HepG2 (cell line): ENCODE measurements at regions not wholly inside any gene's neighbourhood (a gene's known extent, or its start where the extent isn't known, plus 50 kb on each side); places are given as distances from the start of the nearest gene placed in this dataset.

Experiments
- ATAC-seq: fragments of 200-7000 bp; cut with Tn5 transposase; 3 replicates; pipeline ENCODE4 v1.9.1; 2020; ENCODE audit warnings: mild to moderate bottlenecking, moderate library complexity
- BruUV-seq: library from RNA; stranded (reverse); fragments of 400-500 nt; replicated peaks from 2 replicates; lab custom pipeline; 2021; lab: Mats Ljungman, UMichigan
- CTCF ChIA-PET: fragments of 300-600 bp; formaldehyde crosslinking; extraction: SDS; loops from one replicate; lab custom pipeline; 2021; ENCODE audit warnings: low total read pairs, inconsistent platforms, low intra/inter-chr PET ratio; lab: Yijun Ruan, JAX
- POLR2A ChIA-PET: fragments of 350-600 bp; sonication (Branson Sonifier 250); formaldehyde crosslinking; loops from one replicate; lab custom pipeline; 2020; ENCODE audit warnings: antibody characterized with exemption, inconsistent platforms; lab: Yijun Ruan, JAX
- DNase-seq: peaks from one replicate; pipeline ENCODE4 v3.0.0-alpha.2; 2015; ENCODE audit warnings: low spot score
- FAIRE-seq: peaks from 3 replicates; lab custom pipeline; 2011; peaks lifted over from hg19 to GRCh38; lab: Jason Lieb, UNC
- H2AFZ ChIP-seq: one replicate; pipeline ENCODE4 v1.6.1; 2011; ENCODE audit warnings: low read length, inconsistent platforms
- H3K27ac ChIP-seq: fragments of 300-600 bp; 3 replicates; pipeline ENCODE4 v1.8.0; 2011; ENCODE audit warnings: mixed run types, mild to moderate bottlenecking, mixed read lengths, low read length, inconsistent platforms; ENCODE audit not compliant: insufficient read depth; ENCODE audit errors: extremely low read length
- H3K27me3 ChIP-seq, 2 experiments: fragments of 200-600 bp in 1 of 2; 2 replicates in 1 of 2; 3 replicates in 1 of 2; pipeline versions ENCODE4 v1.6.0 to v1.8.0; 2011; ENCODE audit warnings: low read length in 2 of 2, mild to moderate bottlenecking in 2 of 2, moderate library complexity in 2 of 2, inconsistent platforms in 1 of 2; ENCODE audit not compliant: insufficient read depth in 2 of 2, control insufficient read depth in 1 of 2
- H3K36me3 ChIP-seq, 2 experiments: fragments of 200-600 bp in 1 of 2; replicated peaks in 1 of 2; 2 replicates in 1 of 2; 3 replicates in 1 of 2; pipeline versions ENCODE4 v1.5.1 to v1.8.0; 2011; ENCODE audit warnings: low read length in 2 of 2, inconsistent platforms in 1 of 2; ENCODE audit not compliant: insufficient read depth in 2 of 2, control insufficient read depth in 1 of 2
- H3K4me1 ChIP-seq: 2 replicates; pipeline ENCODE4 v1.5.1; 2012; ENCODE audit warnings: low read length, inconsistent platforms; ENCODE audit not compliant: insufficient read depth
- H3K4me2 ChIP-seq: 2 replicates; pipeline ENCODE4 v1.6.0; 2011; ENCODE audit warnings: low read depth, low read length, inconsistent platforms
- H3K4me3 ChIP-seq, 3 experiments: fragments of 200-600 bp in 1 of 3; sonication (generic), shearing (Covaris generic) in 1 of 3; replicated peaks in 1 of 3; 2 replicates each; pipeline ENCODE4 v1.5.1; 2011 to 2016; ENCODE audit warnings: low read length in 3 of 3, inconsistent platforms in 2 of 3, low read depth in 2 of 3, mild to moderate bottlenecking in 2 of 3, control low read depth in 1 of 3, mixed read lengths in 1 of 3; ENCODE audit not compliant: insufficient read depth in 1 of 3
- H3K79me2 ChIP-seq: one replicate; pipeline ENCODE4 v1.6.1; 2011; ENCODE audit warnings: low read length, inconsistent platforms; ENCODE audit not compliant: insufficient read depth
- H3K9ac ChIP-seq: 2 replicates; pipeline ENCODE4 v1.6.0; 2011; ENCODE audit warnings: mild to moderate bottlenecking, low read depth, low read length, inconsistent platforms; ENCODE audit not compliant: insufficient read depth
- H3K9me3 ChIP-seq: 2 replicates; pipeline ENCODE4 v1.5.1; 2012; ENCODE audit warnings: mild to moderate bottlenecking, low read length
- H4K20me1 ChIP-seq: 2 replicates; pipeline ENCODE4 v1.6.0; 2011; ENCODE audit warnings: inconsistent platforms, mild to moderate bottlenecking, low read length, moderate library complexity; ENCODE audit not compliant: insufficient read depth
- GATAD2A ChIP-seq: IDR thresholded peaks from 2 replicates; pipeline ENCODE4 v1.6.1; 2016
- REPIN1 ChIP-seq: sonication (generic); formaldehyde crosslinking; IDR thresholded peaks from 2 replicates; pipeline ENCODE4 v1.8.0; 2022; ENCODE audit warnings: missing genetic modification reagents, low read depth, mild to moderate bottlenecking, borderline replicate concordance
- ZNF296 ChIP-seq: sonication (generic); formaldehyde crosslinking; conservative IDR thresholded peaks from 2 replicates; pipeline ENCODE4 v1.5.0; 2020; ENCODE audit warnings: mild to moderate bottlenecking, missing genetic modification reagents
- ZNF543 ChIP-seq: sonication (generic); formaldehyde crosslinking; IDR thresholded peaks from 2 replicates; pipeline ENCODE4 v1.4.0; 2020; ENCODE audit warnings: mild to moderate bottlenecking, missing genetic modification reagents
- ZNF724P ChIP-seq: sonication (generic); formaldehyde crosslinking; IDR thresholded peaks from 2 replicates; pipeline ENCODE4 v1.8.0; 2022; ENCODE audit warnings: missing genetic modification reagents, borderline replicate concordance
- ZNF773 ChIP-seq: sonication (generic); formaldehyde crosslinking; IDR thresholded peaks from 2 replicates; pipeline ENCODE4 v1.4.0; 2020; ENCODE audit warnings: missing genetic modification reagents, borderline replicate concordance
- WGBS: methylation state at CpG from one replicate; pipeline ENCODE4 v1.1.6; 2017; ENCODE audit warnings: low lambda C conversion rate; 5-methylcytosine and 5-hydroxymethylcytosine counted together
- in situ Hi-C: cut with HindIII; loops from 2 replicates; pipeline ENCODE4 v1.10.0; 2017; ENCODE audit warnings: low pct_unique_long_range_greater_than_20kb; ENCODE audit not compliant: extremely low pct_ligation_motif_present
- intact Hi-C: fragments of 100-400 bp; cut with micrococcal nuclease; formaldehyde crosslinking; loops from one replicate; pipeline ENCODE4 v1.10.0; 2022; ENCODE audit not compliant: unreplicated experiment
- TF ChIP-seq, protein P1 (sequence below): IDR thresholded peaks from 2 replicates; pipeline ENCODE4 v1.6.1; 2012; ENCODE audit warnings: low read depth, low read length, improper control_type of control experiment
- TF ChIP-seq, protein P2 (sequence below): sonication (generic); formaldehyde crosslinking; IDR thresholded peaks from 2 replicates; pipeline ENCODE4 v1.8.1; 2022; ENCODE audit warnings: low read depth, mild to moderate bottlenecking, missing genetic modification reagents
- TF ChIP-seq, protein P3 (sequence below): sonication (generic); formaldehyde crosslinking; IDR thresholded peaks from 2 replicates; pipeline ENCODE4 v1.8.1; 2023; ENCODE audit warnings: missing genetic modification reagents, inconsistent platforms, borderline replicate concordance
- TF ChIP-seq, protein P4 (sequence below), 2 experiments: sonication (generic) in 1 of 2; formaldehyde crosslinking in 1 of 2; IDR thresholded peaks; 2 replicates each; pipeline versions ENCODE4 v1.4.0 to v1.6.1; 2016 to 2020; ENCODE audit warnings: borderline replicate concordance in 1 of 2, low read depth in 1 of 2, mild to moderate bottlenecking in 1 of 2, missing genetic modification reagents in 1 of 2

DNA sequence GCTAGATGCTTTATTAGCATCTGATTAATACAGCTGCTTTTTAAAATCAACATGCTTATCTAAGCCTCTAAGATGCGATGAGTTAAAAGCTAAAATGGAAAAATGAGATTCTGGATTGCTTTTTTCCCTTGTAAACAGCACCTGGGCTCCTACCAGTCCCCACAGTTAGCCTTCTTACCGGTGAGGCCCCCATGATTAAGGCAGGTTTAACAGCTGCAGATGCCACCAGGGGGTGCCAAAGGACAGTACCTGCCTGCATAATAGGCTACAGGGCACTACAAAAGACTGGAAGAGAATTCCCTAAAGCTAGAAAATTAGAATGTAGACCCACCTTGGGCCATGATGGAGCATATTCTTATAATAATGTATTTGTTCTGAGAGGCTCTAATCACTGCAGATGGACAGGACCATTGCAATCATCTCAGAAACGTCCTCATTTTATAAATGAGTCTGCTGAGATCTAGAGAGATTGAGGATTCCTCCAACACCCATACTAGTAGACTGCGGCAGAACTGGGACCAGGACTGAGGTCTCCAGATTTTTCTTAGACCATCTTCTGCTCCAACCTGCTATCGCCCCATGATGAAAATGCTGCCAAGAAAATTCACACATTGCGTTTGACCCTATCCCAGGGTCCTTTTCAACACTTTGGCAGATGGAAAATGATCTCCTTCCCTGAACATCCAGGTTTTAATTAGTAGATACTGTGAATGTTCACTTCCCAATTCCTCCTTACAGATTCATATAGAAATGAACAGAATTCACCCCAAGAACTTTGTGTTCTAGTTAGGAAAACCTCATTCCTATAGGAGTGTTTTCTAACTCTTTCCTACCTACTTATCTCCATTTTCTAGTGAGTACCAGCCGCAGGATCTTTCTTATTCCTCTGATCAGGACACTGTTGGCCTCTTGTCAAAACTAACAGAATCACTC is 148.8 kb downstream of the RPS12 start:
- 51% methylated on average over 7 of the region's 7 CpGs for WGBS
- TF ChIP-seq, protein P1, sequence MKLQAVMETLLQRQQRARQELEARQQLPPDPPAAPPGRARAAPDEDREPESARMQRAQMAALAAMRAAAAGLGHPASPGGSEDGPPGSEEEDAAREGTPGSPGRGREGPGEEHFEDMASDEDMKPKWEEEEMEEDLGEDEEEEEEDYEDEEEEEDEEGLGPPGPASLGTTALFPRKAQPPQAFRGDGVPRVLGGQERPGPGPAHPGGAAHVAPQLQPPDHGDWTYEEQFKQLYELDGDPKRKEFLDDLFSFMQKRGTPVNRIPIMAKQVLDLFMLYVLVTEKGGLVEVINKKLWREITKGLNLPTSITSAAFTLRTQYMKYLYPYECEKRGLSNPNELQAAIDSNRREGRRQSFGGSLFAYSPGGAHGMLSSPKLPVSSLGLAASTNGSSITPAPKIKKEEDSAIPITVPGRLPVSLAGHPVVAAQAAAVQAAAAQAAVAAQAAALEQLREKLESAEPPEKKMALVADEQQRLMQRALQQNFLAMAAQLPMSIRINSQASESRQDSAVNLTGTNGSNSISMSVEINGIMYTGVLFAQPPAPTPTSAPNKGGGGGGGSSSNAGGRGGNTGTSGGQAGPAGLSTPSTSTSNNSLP: no peak
- TF ChIP-seq REPIN1 (CRISPR knock-in tag): no peak
- TF ChIP-seq ZNF296 (CRISPR knock-in tag): no peak
- TF ChIP-seq, protein P2, sequence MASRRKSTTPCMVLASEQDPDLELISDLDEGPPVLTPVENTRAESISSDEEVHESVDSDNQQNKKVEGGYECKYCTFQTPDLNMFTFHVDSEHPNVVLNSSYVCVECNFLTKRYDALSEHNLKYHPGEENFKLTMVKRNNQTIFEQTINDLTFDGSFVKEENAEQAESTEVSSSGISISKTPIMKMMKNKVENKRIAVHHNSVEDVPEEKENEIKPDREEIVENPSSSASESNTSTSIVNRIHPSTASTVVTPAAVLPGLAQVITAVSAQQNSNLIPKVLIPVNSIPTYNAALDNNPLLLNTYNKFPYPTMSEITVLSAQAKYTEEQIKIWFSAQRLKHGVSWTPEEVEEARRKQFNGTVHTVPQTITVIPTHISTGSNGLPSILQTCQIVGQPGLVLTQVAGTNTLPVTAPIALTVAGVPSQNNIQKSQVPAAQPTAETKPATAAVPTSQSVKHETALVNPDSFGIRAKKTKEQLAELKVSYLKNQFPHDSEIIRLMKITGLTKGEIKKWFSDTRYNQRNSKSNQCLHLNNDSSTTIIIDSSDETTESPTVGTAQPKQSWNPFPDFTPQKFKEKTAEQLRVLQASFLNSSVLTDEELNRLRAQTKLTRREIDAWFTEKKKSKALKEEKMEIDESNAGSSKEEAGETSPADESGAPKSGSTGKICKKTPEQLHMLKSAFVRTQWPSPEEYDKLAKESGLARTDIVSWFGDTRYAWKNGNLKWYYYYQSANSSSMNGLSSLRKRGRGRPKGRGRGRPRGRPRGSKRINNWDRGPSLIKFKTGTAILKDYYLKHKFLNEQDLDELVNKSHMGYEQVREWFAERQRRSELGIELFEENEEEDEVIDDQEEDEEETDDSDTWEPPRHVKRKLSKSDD (CRISPR knock-in tag): no peak
- TF ChIP-seq ZNF773: no peak
- TF ChIP-seq, protein P3, sequence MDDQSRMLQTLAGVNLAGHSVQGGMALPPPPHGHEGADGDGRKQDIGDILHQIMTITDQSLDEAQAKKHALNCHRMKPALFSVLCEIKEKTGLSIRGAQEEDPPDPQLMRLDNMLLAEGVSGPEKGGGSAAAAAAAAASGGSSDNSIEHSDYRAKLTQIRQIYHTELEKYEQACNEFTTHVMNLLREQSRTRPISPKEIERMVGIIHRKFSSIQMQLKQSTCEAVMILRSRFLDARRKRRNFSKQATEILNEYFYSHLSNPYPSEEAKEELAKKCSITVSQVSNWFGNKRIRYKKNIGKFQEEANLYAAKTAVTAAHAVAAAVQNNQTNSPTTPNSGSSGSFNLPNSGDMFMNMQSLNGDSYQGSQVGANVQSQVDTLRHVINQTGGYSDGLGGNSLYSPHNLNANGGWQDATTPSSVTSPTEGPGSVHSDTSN (CRISPR knock-in tag): no peak
- TF ChIP-seq, protein P4, sequence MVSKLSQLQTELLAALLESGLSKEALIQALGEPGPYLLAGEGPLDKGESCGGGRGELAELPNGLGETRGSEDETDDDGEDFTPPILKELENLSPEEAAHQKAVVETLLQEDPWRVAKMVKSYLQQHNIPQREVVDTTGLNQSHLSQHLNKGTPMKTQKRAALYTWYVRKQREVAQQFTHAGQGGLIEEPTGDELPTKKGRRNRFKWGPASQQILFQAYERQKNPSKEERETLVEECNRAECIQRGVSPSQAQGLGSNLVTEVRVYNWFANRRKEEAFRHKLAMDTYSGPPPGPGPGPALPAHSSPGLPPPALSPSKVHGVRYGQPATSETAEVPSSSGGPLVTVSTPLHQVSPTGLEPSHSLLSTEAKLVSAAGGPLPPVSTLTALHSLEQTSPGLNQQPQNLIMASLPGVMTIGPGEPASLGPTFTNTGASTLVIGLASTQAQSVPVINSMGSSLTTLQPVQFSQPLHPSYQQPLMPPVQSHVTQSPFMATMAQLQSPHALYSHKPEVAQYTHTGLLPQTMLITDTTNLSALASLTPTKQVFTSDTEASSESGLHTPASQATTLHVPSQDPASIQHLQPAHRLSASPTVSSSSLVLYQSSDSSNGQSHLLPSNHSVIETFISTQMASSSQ (IDR thresholded peaks at IDR 0.05; ENCODE audit: low read depth): no peak
- TF ChIP-seq, protein P4 (CRISPR knock-in tag; IDR thresholded peaks at IDR 0.05; ENCODE audit: borderline replicate concordance): no peak
- TF ChIP-seq ZNF543: no peak
- TF ChIP-seq GATAD2A (CRISPR knock-in tag): peak; percentile 65
- TF ChIP-seq ZNF724P (CRISPR knock-in tag): no peak

More for the DNA sequence above, 148.8 kb downstream of the RPS12 start:
- peak; percentile 79 for DNase-seq
- CTCF ChIA-PET: interaction anchor here (0.6 to 4.0 kb wide), 6 partner anchors 77 to 590 kb away, joined by 3 to 84 read pairs (median 4); no protein-coding TSS in a partner anchor
- intact Hi-C loops: loop anchor here (1.0 to 5.0 kb wide), 7 partner anchors 77 to 590 kb away; no protein-coding TSS in a partner anchor
- no peak overlapping the region for H2AFZ ChIP-seq
- no TSS peak for BruUV-seq
- FAIRE-seq: peak; percentile 72
- no peaks in the 10 kb centered on the region for H3K36me3 ChIP-seq
- H3K4me3 ChIP-seq: no peak overlapping the region
- no peak overlapping the region for H3K27ac ChIP-seq
- no peaks in the 10 kb centered on the region for H3K27me3 ChIP-seq
- H4K20me1 ChIP-seq: no peaks in the 10 kb centered on the region
- POLR2A ChIA-PET: interaction anchor here (0.7 to 1.1 kb wide), 3 partner anchors 70 to 148 kb away, joined by 3 to 4 read pairs (median 3); no protein-coding TSS in a partner anchor
- H3K79me2 ChIP-seq: no peaks in the 10 kb centered on the region
- H3K9me3 ChIP-seq: no peaks in the 10 kb centered on the region
- peaks cover 41% of the 10 kb centered on the region for H3K4me1 ChIP-seq
- H3K9ac ChIP-seq: no peak overlapping the region
- H3K4me2 ChIP-seq: no peak overlapping the region
- ATAC-seq: peak; percentile 99
- in situ Hi-C loops: loop anchor here (5.0 to 10.0 kb wide), 2 partner anchors 79 to 552 kb away; no protein-coding TSS in a partner anchor
